Adrenal gland (tissue), 5 donors: ENCODE measurements at regions not wholly inside any gene's neighbourhood (a gene's known extent, or its start where the extent isn't known, plus 50 kb on each side); places are given as distances from the start of the nearest gene placed in this dataset.

ENCODE experiments used
- CTCF ChIP-seq, 6 experiments: fragments of 450-650 bp in 4 of 6; fragments of 200-600 bp in 2 of 6; sonication (generic) in 1 of 6; IDR thresholded peaks; 1 replicate in 5 of 6; 2 replicates in 1 of 6; pipeline versions ENCODE4 v1.5.1 to v1.8.0; 2016 to 2021; ENCODE audit warnings: antibody characterized with exemption in 6 of 6, mild to moderate bottlenecking in 2 of 6, moderate library complexity in 1 of 6
- POLR2A ChIP-seq, 2 donors: fragments of 450-650 bp; IDR thresholded peaks; one replicate each; pipeline ENCODE4 v1.6.1; 2017; ENCODE audit warnings: antibody characterized with exemption in 2 of 2, mild to moderate bottlenecking in 2 of 2, moderate library complexity in 1 of 2
- donor health status: DM: no; HTN: no; CAD: no.

- TF ChIP-seq POLR2A (IDR thresholded peaks at IDR 0.05) (no peak), CTCF (IDR thresholded peaks at IDR 0.05) (no peak)
These were observed 514.8 kb upstream of the TENM3 start for GRCh38 chr4:181728305-181728966.
